ENCODE measurements at regions not wholly inside any gene's neighbourhood (a gene's known extent, or its start where the extent isn't known, plus 50 kb on each side); places are given as distances from the start of the nearest gene placed in this dataset.

GRCh38 chrX:65253817-65254216 is 277.6 kb upstream of the ZC4H2 start:
- no peak for TF ChIP-seq CTCF (IDR thresholded peaks at IDR 0.05; ENCODE audit: control extremely low read depth in 1 of 3, insufficient read depth in 1 of 3, low read depth in 1 of 3, low read length in 3 of 3)
- TF ChIP-seq TAF1 (IDR thresholded peaks at IDR 0.05; ENCODE audit: low read depth, low read length): no peak
- TF ChIP-seq POLR2A (IDR thresholded peaks at IDR 0.05; ENCODE audit: control extremely low read depth in 1 of 2, low read depth in 2 of 2, low read length in 2 of 2): no peak
- no peak for TF ChIP-seq EP300 (IDR thresholded peaks at IDR 0.05; ENCODE audit: borderline replicate concordance in 1 of 2, low read depth in 2 of 2, low read length in 2 of 2)
- no peak for TF ChIP-seq POLR2AphosphoS5 (IDR thresholded peaks at IDR 0.05; ENCODE audit: low read depth, low read length)
- no peak for TF ChIP-seq PHF8 (conservative IDR thresholded peaks at IDR 0.05; ENCODE audit: low read depth, low read length)
- no peak for TF ChIP-seq HDAC6 (IDR thresholded peaks at IDR 0.05; ENCODE audit: low read depth, low read length)
- TF ChIP-seq EGR1 (IDR thresholded peaks at IDR 0.05; ENCODE audit: borderline replicate concordance, low read depth, low read length): no peak
- TF ChIP-seq SIN3A (conservative IDR thresholded peaks at IDR 0.05 in 1 of 2, IDR thresholded peaks at IDR 0.05 in 1 of 2; ENCODE audit: low read depth in 1 of 2, low read length in 2 of 2): no peak
